Embryonic facial prominence (tissue), 1 donor: ENCODE measurements at regions not wholly inside any gene's neighbourhood (a gene's known extent, or its start where the extent isn't known, plus 50 kb on each side); places are given as distances from the start of the nearest gene placed in this dataset.
A peak's percentile ranks its signal among the peaks of the same experiment; 100 is the strongest.
"Not testable (repeated sequence)": the region's sequence is repeated elsewhere in the genome, so short reads cannot be mapped to it uniquely, and the experiment has no call there.

Experiments used
- DNase-seq: peaks from one replicate; pipeline ENCODE4 v3.0.0-alpha.2; 2016; ENCODE audit errors: extremely low spot score

- no peak for DNase-seq
These were observed 791.3 kb downstream of the RAB28 start for GRCh38 chr4:12692815-12693214.

GRCh38 chr4:12691168-12691567 lies 793.0 kb downstream of the RAB28 start:
- DNase-seq = no peak

- no peak for DNase-seq
These were observed 794.7 kb downstream of the RAB28 start for GRCh38 chr4:12689457-12689856.

- no peak for DNase-seq
These were observed 804.9 kb downstream of the RAB28 start for GRCh38 chr4:12679217-12679616.

- no peak for DNase-seq
These were observed 810.0 kb downstream of the RAB28 start for GRCh38 chr4:12674184-12674583.

GRCh38 chr4:12672303-12672702 lies 811.8 kb downstream of the RAB28 start:
- no peak for DNase-seq

GRCh38 chr4:12658146-12658545 lies 826.0 kb downstream of the RAB28 start:
- DNase-seq = no peak

- DNase-seq = no peak
These were observed 832.3 kb downstream of the RAB28 start for GRCh38 chr4:12651876-12652275.

GRCh38 chr4:12645732-12646131 lies 838.4 kb downstream of the RAB28 start:
- DNase-seq = no peak

GRCh38 chr4:12644261-12644660 lies 839.9 kb downstream of the RAB28 start:
- no peak for DNase-seq

- DNase-seq = no peak
These were observed 847.9 kb downstream of the RAB28 start for GRCh38 chr4:12636191-12636590.

- no peak for DNase-seq
These were observed 848.5 kb downstream of the RAB28 start for GRCh38 chr4:12635629-12636028.

GRCh38 chr4:12633053-12633651 lies 851.0 kb downstream of the RAB28 start:
- DNase-seq = peak; percentile 55

- DNase-seq = no peak
These were observed 868.3 kb downstream of the RAB28 start for GRCh38 chr4:12615822-12616221.

- DNase-seq = no peak
These were observed 871.3 kb downstream of the RAB28 start for GRCh38 chr4:12612876-12613275.

- DNase-seq = not testable (repeated sequence)
These were observed 874.8 kb downstream of the RAB28 start for GRCh38 chr4:12609212-12609875.

GRCh38 chr4:12595986-12596385 lies 888.2 kb downstream of the RAB28 start:
- DNase-seq = no peak

GRCh38 chr4:12595489-12595888 lies 888.7 kb downstream of the RAB28 start:
- no peak for DNase-seq

- DNase-seq = no peak
These were observed 895.6 kb downstream of the RAB28 start for GRCh38 chr4:12588582-12588981.

GRCh38 chr4:12586242-12587006 lies 897.7 kb downstream of the RAB28 start:
- DNase-seq = no peak

- no peak for DNase-seq
These were observed 899.8 kb downstream of the RAB28 start for GRCh38 chr4:12584116-12584875.

GRCh38 chr4:12583275-12583674 lies 900.9 kb downstream of the RAB28 start:
- no peak for DNase-seq
